Stimulated activated CD4-positive, alpha-beta T cell treated with anti-CD3 and anti-CD28 coated beads, Interleukin-4, amount 100 ng/mL, for 48 hours (primary cell): ENCODE measurements at regions not wholly inside any gene's neighbourhood (a gene's known extent, or its start where the extent isn't known, plus 50 kb on each side); places are given as distances from the start of the nearest gene placed in this dataset.
"Not testable (repeated sequence)": the region's sequence is repeated elsewhere in the genome, so short reads cannot be mapped to it uniquely, and the experiment has no call there.

Experiments
- DNase-seq, 2 donors: peaks; one replicate each; pipeline ENCODE4 v3.0.0-alpha.2; 2020; ENCODE audit warnings: low read depth in 2 of 2

DNA sequence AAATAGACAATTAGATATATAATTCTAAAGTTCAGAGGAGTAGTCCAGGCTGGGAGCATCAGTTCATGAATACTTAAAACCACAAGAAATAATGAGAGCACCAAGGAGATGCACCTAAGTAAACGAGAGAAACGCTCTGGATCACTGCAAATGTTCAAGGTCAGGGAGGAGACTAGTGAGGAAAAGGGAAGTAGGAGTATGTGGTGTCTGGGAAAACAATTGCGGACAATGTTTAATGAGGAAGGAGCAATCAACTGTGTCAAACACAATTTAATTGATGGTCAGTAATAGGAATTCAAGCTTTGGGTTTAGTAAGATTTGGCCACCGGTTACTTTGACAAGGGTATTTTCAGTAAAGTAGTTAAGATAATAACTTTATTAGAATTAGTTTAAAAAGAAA, 652.2 kb downstream of the DACH1 start:
- no peak for DNase-seq

DNA sequence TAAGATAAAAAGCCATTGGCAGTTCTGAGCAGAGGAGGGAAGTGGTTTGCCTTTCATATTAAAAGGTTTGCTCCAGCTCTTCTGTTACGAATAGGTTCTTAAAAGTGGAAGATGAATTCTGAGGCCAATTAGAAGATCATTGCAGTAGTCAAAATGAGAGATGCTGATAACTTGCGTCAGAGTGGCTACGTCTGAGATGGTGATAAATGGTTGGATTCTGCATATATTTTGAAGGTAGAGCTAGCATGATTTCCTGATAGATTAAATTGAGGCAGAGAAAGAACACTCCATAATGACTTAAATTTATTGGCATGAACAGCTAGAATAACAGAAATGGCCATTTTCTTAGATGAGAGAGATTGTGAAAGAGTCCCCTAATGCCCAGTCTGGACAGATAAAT, 652.6 kb downstream of the DACH1 start:
- DNase-seq: no peak

DNA sequence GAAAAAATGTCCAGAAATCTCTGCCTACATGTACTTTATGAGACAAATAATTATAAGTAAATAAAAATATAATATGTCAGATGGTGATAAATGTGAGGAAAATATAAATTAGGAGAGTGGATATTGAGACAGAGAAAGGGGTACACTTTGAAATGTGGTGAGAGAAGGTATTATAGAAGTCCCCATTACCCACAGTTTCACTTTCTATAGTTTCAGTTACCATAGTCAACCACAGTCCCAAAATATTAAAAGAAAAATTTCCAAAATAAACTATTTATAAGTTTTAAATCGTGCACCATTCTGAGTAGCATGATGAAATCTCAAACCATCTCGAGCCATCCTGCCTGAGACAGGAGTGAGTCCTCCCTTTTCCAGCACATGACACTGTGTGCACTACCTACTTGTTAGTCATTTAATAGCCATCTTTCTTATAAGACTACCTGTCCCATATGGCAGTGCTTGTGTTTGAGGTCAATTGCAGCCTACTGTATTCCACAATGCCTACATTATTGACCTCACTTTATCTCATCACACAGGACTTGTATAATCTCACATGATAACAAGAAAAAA, 653.7 kb downstream of the DACH1 start:
- DNase-seq: no peak

DNA sequence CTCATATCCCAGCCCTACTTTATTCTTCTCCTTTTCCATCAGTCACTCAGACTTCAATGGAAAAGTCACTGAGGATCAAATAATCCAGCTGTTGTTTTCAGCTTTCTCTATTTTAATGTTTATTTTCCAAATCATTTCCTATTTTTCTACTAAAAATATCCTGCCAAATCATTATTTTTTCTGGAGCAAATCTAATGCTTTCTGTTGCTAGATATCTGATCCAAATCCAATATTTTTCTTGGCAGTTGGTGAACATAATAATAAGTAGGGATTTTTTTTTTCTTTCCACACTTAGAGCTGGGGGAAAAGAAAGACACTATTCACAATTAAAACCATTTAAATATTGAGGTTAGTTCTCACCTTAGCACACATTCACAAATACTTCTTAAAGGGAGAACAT, 656.1 kb downstream of the DACH1 start:
- no peak for DNase-seq

DNA sequence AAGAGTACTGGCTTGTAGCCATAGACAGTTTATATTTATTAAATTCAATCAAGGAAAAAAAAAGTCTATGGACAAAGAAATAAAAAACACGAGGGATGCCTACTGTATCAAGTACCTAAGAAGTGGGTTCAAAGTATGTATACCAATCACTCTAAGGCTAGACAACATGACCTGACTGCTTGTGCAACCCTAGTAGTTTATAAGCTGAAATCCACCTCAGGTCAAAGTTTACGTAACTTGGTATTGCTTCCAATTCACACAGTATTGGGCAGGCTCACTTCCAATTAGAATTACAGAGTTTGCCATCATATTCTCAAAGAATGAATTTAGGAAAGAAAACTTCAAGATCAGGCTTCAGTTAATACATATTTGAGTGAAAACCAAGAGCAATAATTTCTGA, 657.8 kb downstream of the DACH1 start:
- no peak for DNase-seq

DNA sequence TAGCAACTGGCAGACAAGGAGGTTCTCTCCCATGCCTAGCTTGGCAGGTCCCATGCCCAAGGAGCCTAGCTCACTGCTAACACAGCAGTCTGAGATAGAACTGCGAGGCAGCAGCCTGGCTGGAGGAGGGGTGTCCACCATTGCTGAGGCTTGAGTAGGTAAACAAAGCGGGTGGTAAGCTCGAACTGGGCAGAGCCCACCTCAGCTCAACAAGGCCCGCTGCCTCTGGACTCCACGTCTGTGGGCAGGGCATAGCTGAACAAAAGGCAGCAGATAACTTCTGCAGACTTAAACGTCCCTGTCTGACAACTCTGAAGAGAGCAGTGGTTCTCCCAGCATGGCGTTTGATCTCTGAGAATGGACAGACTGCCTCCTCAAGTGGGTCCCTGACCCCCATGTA, 682.4 kb downstream of the DACH1 start:
- DNase-seq: not testable (repeated sequence)

DNA sequence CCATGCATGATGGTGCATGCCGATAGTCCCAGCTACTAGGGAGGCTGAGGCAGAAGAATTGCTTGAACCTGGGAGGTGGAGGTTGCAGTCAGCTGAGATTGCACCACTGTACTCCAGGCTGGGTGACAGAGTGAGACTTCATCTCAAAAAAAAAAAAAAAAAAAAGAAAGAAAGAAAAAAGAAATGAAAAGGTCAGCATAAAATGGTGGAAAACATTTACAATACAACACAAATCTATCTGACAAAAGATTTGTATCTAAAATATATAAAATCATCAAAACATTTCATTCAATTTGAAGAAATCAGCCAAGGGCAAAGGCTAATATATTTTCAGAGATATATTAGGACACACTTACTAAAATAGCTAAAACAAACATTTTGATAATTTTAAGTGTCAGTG, 683.7 kb downstream of the DACH1 start:
- DNase-seq: not testable (repeated sequence)

DNA sequence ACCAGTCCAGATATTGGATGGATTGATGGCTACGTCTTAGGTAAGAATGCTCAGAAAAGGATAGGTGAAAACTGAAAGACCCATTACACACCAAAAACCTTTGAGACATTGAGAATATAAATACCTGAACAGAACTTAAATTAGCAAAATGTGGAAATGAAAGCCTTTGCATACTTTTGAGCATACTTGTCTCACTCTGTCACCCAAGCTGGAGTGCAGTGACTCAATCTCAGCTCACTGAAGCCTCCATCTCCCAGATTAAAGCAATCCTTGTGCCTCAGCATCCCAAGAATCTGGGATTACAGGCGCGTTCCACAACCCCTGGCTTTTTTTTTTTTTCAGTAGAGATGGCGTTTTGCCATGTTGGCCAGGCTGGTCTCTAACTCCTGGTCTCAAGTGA, 695.3 kb downstream of the DACH1 start:
- DNase-seq: no peak

DNA sequence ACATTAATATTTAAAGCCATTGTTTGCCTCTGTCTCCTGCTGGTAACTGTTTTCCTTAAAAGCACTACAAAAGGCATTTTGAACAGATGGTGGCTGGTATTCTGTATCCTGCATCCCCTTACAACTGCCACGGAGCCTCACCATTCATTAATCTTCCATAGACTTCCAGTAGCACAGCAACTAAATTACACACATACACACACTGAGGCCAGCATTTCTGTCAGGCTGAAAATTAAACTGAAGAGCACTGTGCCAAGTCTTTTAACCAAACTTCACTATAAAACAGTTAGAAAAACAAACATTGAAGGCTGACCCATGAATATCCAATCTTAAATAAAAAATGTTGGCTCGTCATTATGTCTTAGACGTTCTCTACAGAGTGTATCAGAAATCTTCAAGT, 697.8 kb downstream of the DACH1 start:
- DNase-seq: no peak

DNA sequence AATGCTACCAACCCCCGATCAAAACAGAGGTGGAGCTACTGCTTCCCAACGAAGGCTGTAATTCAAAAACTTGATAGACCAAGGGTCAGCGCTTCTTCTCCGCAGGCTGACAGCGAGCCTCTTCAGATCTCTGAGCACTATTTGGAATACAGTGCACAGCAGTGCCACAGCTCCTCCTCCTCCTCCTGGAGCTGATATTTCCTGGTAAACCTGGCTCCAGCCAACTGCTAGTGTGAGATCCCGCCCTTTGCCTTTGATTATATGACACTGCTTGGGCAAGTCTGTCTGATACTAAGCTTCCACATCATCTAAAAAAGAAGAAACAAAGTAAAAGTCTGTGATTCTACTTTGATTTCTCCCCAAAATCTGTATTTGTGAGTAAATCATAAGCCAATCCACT, 710.5 kb downstream of the DACH1 start:
- DNase-seq: no peak

DNA sequence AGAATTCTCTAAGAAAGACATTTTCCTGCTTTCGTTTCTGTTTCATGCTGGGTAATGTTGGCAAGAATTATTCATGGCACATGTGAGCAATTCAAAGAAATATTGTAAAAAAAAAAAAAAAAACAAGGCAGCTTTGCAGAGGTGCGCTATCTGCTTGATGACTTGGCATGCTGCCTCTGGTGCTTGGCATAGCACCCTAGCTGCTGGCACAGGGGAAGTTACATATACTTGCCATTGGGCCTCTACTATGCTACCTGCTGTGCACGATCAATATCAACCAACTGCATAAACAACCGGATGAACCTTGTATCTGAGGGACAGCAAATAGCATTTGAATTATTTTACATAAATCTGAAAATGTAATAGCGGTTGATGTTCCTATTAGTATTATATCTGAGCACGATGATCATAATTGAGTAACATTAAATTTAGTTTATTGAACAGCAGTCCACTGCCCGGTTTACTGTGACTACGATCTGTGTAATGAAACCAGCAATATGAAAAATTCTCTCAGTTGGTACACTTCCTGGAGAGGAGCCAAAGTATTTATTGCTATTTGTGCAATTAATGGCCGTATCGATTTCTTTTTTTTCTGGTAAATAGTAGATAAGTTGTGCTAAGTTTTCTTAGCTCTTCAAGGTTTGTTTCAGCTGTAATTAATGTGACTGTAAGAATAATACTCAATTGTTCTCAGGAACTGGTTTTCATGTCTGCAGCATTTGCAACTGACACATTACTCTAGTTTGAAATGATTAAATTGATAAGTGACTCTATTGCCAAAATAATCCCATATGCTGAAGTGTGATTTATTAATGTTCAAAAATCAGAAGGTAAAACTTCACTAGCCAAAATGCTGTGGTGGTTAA, 717.3 kb downstream of the DACH1 start:
- no peak for DNase-seq

DNA sequence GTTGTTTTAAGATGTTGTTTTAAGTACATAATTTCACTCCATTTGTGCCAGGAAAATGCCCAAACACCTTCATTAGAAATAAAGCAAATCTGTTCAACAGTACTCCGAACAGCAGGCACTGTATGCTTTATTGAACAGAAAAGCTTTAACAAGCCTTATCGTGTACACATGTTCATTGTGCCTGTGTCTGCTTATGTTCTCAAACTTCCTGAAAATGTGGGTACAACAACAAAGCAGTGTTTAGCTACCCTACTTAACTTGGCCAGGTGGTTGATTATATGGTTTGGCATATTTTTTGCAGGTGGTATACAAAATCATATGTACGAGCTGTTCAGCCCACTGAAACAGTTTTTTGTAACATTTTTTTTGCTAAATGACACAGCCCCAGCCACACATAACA, 718.0 kb downstream of the DACH1 start:
- no peak for DNase-seq

DNA sequence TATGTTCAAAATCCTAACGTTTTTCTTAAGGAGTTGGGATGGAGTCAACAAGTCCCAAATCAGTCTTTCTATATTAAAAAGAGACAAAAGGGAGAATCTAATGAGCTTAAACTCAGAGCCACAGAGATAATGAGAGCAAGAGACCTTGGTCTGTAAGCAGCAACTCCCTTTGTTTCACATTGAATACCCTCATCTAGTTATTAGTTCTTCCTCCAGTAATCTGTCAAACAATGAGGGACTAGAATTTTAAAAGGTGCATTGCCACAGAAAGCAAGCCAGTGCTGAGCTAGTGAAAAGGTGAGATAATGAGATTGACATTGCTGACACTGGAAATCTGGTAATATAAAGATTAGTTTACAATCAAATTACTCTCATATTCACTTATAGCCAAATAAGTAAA, 718.6 kb downstream of the DACH1 start:
- no peak for DNase-seq

DNA sequence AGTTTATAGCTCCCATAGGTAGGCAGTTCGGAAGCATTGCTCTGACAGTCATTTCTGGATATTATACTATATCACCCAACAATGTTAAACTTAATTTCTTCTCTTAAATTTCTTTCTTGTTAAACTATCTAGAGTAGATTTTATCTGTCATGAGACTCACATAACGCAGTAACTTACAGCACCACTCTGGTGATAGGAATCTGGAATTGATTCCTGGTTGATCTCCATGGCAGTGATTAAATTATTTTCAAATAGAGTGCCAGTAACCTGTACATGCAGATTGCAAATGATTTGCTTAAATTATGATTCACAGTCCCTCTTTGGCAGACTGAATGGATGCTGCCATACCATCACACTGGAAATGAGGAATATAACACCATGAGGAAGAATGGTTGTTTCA, 722.1 kb downstream of the DACH1 start:
- no peak for DNase-seq

DNA sequence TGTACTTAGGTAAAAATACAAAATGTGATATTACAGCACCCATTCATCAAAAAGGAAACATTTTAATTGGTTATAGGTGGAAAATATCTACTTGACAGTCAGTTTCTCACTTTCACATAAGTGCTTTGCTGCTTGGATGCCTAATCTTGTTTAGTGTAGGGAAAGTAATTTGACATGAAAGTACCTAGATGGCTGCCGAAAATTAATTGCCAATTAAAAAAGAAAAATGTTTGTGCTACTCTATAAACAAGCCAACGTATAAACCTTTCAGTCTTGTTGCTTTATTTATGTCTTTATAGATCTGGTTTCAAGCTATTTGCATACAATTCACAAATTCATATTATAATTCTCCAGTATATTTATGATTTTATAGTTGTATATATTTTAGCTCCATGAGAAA, 729.9 kb downstream of the DACH1 start:
- DNase-seq: no peak

DNA sequence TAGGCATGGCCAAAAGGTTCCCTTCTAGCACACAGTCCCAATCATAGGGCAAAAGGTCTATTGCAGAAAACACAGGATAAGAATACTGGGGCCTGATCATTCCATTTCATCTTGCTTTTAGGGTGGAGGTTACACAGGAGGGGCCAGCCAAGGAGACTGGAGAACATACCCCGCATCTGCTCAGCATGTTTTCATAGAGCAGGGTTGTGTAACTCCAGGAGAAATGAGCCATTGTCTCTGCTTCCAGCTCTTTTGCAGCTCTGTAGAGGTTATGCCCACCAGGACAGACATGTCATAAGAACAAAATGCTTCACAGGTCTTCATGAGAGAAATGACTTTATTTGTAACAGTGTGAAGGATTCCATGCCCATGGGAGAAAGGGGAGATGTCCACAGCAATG, 742.8 kb downstream of the DACH1 start:
- DNase-seq: no peak

DNA sequence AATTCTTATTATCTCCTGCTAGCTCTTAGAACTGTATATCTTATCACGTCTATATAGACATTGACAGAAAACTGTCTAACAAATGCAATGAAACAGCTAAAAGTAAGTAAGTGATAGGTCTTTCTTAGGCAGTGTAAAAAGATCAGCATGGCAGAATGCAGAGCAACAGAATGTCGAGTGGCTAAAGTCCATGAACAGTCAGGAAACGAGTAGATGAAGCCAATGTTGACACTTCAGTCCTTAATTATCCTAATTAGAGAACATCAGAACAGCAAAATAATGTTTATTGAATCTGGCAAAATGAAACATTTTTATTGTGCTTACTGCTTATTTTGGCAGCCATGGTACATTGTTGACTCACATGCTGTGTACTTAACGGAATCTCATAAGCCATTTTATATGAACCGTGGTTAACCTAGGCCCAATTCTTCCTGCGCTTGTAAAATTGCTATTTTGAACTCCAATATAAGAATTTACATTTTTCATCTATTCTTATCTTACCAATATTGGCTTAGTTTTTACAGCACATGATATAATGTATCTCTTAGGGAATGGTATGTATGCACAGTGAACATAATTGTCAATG, 748.1 kb downstream of the DACH1 start:
- DNase-seq: no peak

DNA sequence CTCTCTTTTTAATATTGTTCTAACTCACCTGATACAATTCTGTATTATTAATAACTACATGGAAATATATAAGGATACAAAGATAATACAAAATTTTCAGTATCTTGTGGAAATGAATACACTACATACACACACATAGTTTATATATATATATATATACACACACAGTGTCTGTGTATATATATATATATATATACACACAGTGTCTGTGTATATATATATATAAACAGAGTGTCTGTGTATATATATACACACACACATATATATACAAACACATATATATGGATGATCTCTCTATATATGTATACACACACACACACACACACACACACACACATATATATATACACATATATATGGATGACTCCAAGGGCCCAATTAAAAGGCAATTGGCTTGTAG, 749.1 kb downstream of the DACH1 start:
- DNase-seq: no peak

DNA sequence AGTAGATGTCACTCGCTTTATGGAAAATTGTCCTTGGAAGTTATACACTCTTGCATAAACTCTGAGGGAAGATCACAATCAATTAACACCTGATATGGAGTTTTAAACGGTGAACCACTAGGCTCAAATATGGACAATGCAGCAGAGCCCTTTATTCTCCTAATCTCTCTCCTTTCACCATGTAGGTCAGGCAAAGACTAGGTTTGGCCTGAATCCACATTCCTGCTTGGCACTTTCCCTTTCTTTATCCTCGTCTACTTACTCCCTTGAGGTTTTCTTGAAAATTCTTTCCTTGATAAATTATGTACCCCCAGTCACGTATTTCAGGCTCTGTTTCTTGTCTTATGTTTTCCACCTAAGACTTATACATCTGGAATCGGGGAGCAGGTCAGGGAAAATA, 751.7 kb downstream of the DACH1 start:
- DNase-seq: no peak

DNA sequence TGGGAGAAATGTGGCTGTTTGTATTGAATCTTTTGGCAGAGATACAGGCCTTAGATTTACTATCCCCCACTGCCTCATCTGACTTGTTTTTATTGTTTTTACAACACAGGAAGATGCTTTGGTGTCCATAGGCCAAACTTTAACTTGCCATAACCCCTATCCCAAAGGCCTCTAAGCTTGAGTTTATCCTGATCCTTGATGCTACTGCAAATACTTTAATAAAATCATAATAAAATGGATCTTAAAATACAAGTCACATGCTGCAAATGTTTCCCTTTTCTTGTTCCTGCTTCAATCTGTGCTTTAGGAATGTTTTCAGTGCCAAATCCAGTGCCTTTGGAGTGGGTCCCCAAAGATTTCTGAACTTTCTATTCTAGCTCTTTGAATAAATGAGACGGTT, 770.6 kb downstream of the DACH1 start:
- DNase-seq: no peak

DNA sequence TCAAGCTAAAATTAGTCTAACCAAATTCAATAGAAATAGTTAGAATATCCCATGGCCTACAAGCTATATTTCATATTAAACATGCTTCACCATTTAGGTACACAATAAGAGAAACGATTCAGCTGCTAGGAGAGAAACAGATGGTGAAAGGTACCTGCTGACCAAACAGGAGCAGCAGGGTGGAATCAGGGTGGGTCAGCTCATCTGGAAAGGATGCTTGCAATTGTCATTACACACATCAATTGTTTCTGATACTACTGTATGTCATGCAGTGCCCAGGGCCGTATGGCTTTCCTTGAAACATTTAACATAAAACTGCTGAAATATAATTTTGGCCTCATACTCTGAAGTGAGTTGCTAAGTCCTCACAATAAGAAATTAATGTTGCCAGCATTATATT, 776.0 kb downstream of the DACH1 start:
- DNase-seq: no peak

DNA sequence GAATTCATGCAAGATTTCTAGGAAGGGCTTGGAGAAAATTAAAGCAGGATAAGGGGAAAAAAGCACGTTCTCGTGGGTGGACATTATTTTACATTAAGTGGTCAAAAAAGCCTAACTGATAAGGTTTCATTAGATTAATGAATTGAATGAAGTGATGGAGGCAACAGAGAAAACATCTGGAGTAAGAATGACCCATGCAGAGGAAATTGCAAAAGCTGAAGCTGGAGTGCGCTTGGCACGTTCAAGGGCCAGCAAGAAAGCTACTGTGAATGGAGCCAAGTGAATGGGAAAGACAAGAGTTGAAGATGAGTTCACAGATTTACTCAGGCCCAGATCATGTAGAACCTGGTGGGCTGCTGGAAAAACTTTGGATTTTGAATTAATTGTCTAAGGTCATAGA, 777.9 kb downstream of the DACH1 start:
- DNase-seq: no peak

DNA sequence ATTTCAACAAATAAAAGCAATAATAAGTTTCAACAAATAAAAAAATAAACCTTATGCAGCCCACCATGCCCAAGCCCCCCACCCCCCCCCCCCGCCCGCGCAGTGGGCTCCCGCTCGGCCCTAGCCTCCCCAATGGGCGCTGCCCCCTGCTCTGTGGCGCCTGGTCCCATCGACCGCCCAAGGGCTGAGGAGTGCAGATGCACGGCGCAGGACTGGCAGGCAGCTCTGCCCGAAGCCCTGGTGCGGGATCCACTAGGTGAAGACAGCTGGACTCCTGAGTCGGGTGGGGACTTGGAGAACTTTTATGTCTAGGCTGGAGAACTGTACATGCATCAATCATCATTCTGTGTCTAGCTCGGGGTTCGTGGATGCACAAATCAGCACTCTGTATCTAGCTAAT, 779.6 kb downstream of the DACH1 start:
- no peak for DNase-seq
